ENCODE measurements at regions not wholly inside any gene's neighbourhood (a gene's known extent, or its start where the extent isn't known, plus 50 kb on each side); places are given as distances from the start of the nearest gene placed in this dataset.

DNA sequence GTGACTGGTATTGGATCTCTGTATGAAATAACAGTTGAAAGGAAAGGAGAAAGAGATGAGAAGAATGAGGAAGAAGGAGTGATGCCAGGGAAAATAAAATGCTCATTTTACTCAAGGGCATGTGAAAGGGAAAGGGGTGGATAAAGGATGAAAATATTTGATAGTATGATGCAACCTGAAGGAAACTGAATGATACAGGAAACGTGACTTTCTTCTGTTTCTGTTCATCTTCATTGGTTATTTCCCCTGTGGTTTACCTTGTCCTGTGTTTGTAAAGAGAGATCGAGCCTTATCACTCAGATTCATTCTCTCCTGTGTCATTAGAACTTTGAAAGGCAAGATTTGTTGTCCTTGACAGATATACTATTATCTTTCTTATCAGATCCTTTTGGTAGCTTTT, 243.6 kb upstream of the SLITRK3 start:
- no peaks in the 10 kb centered on the region for H3K4me1 ChIP-seq (ENCODE audit: control insufficient read depth, insufficient read depth, low read length)
- FAIRE-seq (peak; percentile 54), DNase-seq (ENCODE audit: low read depth, low spot score) (peak; percentile 7), ATAC-seq (peak; percentile 82)
- peak overlapping the region; percentile 39; the same call in 1 of the 2 replicates for H2AFZ ChIP-seq (ENCODE audit: control insufficient read depth, low read depth, low read length)
- peak overlapping the region; percentile 61 for H3K27ac ChIP-seq (ENCODE audit: control insufficient read depth, insufficient read depth)
- no peaks in the 10 kb centered on the region; the same call in 2 of the 3 replicates for H3K9me3 ChIP-seq (replicated peaks; ENCODE audit: control insufficient read depth, insufficient read depth, low read length)
- no TSS peak for BruUV-seq (replicated peaks)
- TF ChIP-seq ZBED1 (IDR thresholded peaks at IDR 0.05; ENCODE audit: borderline replicate concordance) (no peak), BMI1 (IDR thresholded peaks at IDR 0.05; ENCODE audit: borderline replicate concordance) (0 out of 2 replicates have a peak, but pooled peaks have one; percentile 10), IKZF2 (IDR thresholded peaks at IDR 0.05) (0 out of 4 replicates have a peak, but pooled peaks of 1 of the 2 experiments have one; percentile 7), ATF7 (IDR thresholded peaks at IDR 0.05; ENCODE audit: low read depth) (peak; percentile 45; the same call in 1 of the 2 replicates), POLR2AphosphoS2 (IDR thresholded peaks at IDR 0.05; ENCODE audit: low read depth, low read length) (no peak), ESRRA (IDR thresholded peaks at IDR 0.05; ENCODE audit: low read length) (no peak), CEBPB (IDR thresholded peaks at IDR 0.05; ENCODE audit: borderline replicate concordance in 1 of 2, low read depth in 2 of 2, low read length in 2 of 2) (peak in 1 of 2 experiments; percentile 56; a peak in 2 of 4 replicates), POLR2A (IDR thresholded peaks at IDR 0.05; ENCODE audit: low read depth, low read length) (no peak), BHLHE40 (IDR thresholded peaks at IDR 0.05; ENCODE audit: borderline replicate concordance in 1 of 2, low read depth in 2 of 2, low read length in 1 of 2) (peak; percentile 88 to 89), ZNF24 (IDR thresholded peaks at IDR 0.05) (peak; percentile 76), NFYB (IDR thresholded peaks at IDR 0.05; ENCODE audit: insufficient read depth, low read depth, low read length) (0 out of 2 replicates have a peak, but pooled peaks have one; percentile 43), RUNX3 (IDR thresholded peaks at IDR 0.05; ENCODE audit: low read length) (peak; percentile 82)
- no peak overlapping the region for H3K9ac ChIP-seq (ENCODE audit: control insufficient read depth, insufficient read depth, low read length)
- RAD21 ChIA-PET (ENCODE audit: unreplicated experiment) = interaction anchor here (0.7 to 3.4 kb wide), 8 partner anchors 13 to 397 kb away, joined by 3 to 17 read pairs (median 3); partner anchors contain the start of gene BCHE
- no peaks in the 10 kb centered on the region for H3K36me3 ChIP-seq (ENCODE audit: control insufficient read depth in 2 of 2, insufficient read depth in 2 of 2, low read length in 1 of 2)
- WGBS (ENCODE audit: insufficient coverage, insufficient replicate concordance, low lambda C conversion rate, missing lambda C conversion rate) = 0% methylated on average over 2 of the region's 2 CpGs
- H4K20me1 ChIP-seq (ENCODE audit: control insufficient read depth, insufficient read depth) = no peaks in the 10 kb centered on the region
- CTCF ChIA-PET = interaction anchor here (0.6 to 1.5 kb wide), 7 partner anchors 20 to 185 kb away, joined by 3 to 5 read pairs (median 3); no protein-coding TSS in a partner anchor
- peak overlapping the region; percentile 30; the same call in 1 of the 2 replicates for H3K4me2 ChIP-seq (ENCODE audit: control insufficient read depth, insufficient read depth)
- H3K79me2 ChIP-seq (ENCODE audit: control insufficient read depth, insufficient read depth, low read length) = no peaks in the 10 kb centered on the region
- in situ Hi-C loops (cut with MboI) = no loop called here
- SMC1A ChIA-PET (ENCODE audit: uncharacterized antibody, unreplicated experiment) = interaction anchor here (0.8 to 2.5 kb wide), 14 partner anchors 11 to 402 kb away, joined by 3 to 9 read pairs (median 3); no protein-coding TSS in a partner anchor
- intact Hi-C loops (cut with micrococcal nuclease; ENCODE audit: unreplicated experiment) = no loop called here
- POLR2A ChIA-PET = no interaction called here
- H3K4me3 ChIP-seq = no peak overlapping the region
- no peaks in the 10 kb centered on the region for H3K27me3 ChIP-seq (replicated peaks in 1 of 2; ENCODE audit: control insufficient read depth in 2 of 2, insufficient read depth in 2 of 2, low read length in 1 of 2)

Measured in GM12878 (cell line).